ENCODE measurements at regions not wholly inside any gene's neighbourhood (a gene's known extent, or its start where the extent isn't known, plus 50 kb on each side); places are given as distances from the start of the nearest gene placed in this dataset.
"Not testable (repeated sequence)": the region's sequence is repeated elsewhere in the genome, so short reads cannot be mapped to it uniquely, and the experiment has no call there.

DNA sequence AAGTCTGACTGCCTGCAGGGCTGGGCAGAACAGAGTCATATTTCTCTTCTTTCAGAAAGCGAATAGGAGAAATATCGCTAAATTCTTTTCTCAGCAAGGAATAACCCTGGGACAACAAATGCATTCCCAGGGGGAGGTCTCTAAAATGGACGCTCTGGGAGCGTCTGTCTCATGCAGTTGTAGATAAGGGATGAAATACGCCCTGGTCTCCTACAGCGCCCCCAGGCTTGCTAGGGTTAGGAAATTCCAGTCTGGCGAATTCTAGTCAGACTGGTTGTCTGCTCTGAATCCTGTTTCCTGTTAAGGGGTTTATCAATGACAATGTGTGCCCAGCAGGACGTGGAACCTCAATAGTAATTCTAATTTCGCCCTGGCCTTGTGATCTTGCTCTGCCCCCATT, 1214.1 kb downstream of the DIAPH3 start:
- TF ChIP-seq EP300 (IDR thresholded peaks at IDR 0.05) (no peak), POLR2AphosphoS5 (IDR thresholded peaks at IDR 0.05) (no peak), POLR2A (IDR thresholded peaks at IDR 0.05) (no peak)
- TF ChIP-seq, protein P1, sequence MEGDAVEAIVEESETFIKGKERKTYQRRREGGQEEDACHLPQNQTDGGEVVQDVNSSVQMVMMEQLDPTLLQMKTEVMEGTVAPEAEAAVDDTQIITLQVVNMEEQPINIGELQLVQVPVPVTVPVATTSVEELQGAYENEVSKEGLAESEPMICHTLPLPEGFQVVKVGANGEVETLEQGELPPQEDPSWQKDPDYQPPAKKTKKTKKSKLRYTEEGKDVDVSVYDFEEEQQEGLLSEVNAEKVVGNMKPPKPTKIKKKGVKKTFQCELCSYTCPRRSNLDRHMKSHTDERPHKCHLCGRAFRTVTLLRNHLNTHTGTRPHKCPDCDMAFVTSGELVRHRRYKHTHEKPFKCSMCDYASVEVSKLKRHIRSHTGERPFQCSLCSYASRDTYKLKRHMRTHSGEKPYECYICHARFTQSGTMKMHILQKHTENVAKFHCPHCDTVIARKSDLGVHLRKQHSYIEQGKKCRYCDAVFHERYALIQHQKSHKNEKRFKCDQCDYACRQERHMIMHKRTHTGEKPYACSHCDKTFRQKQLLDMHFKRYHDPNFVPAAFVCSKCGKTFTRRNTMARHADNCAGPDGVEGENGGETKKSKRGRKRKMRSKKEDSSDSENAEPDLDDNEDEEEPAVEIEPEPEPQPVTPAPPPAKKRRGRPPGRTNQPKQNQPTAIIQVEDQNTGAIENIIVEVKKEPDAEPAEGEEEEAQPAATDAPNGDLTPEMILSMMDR (IDR thresholded peaks at IDR 0.05): no peak
- H3K36me3 ChIP-seq: no peaks in the 10 kb centered on the region
- peaks cover 0 to 8% (median 3%) of the 10 kb centered on the region in 4 donors for H3K9me3 ChIP-seq
- no peak for DNase-seq
- WGBS, 2 donors: 88 to 90% methylated on average over 9 of the region's 9 CpGs
- H3K4me3 ChIP-seq: no peak overlapping the region
- no peaks in the 10 kb centered on the region for H3K4me1 ChIP-seq
- no peaks in the 10 kb centered on the region for H3K27me3 ChIP-seq
- H3K27ac ChIP-seq: no peak overlapping the region
- intact Hi-C loops (cut with DNase I): no loop called here

DNA sequence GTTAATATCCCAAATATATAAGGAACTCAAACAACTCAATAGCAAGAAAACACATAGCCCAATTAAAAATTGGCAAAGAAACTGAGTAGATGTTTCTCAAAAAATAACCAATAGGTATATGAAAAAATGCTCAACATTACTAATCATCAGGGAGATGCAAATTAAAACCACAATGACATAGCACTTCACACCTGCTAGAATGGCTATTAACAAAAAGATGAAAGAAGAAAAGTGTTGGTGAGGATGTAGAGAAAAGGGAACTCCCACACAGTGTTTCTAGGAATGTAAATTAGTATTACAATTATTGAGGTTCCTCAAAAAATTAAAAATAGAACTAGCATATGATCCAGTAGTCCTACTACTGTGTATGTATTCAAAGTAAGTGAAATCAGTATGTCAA, 1212.8 kb downstream of the DIAPH3 start:
- Histone ChIP-seq H3K4me1 (no peaks in the 10 kb centered on the region), H3K27me3 (no peaks in the 10 kb centered on the region), H3K36me3 (no peaks in the 10 kb centered on the region), H3K27ac (no peak overlapping the region), H3K9me3 (peaks cover 0 to 8% (median 3%) of the 10 kb centered on the region in 4 donors), H3K4me3 (no peak overlapping the region)
- DNase-seq: no peak
- TF ChIP-seq POLR2AphosphoS5 (IDR thresholded peaks at IDR 0.05): no peak
- TF ChIP-seq, protein P1 (IDR thresholded peaks at IDR 0.05): no peak
- TF ChIP-seq EP300 (IDR thresholded peaks at IDR 0.05): no peak
- no peak for TF ChIP-seq POLR2A (IDR thresholded peaks at IDR 0.05)
- intact Hi-C loops (cut with DNase I): no loop called here

DNA sequence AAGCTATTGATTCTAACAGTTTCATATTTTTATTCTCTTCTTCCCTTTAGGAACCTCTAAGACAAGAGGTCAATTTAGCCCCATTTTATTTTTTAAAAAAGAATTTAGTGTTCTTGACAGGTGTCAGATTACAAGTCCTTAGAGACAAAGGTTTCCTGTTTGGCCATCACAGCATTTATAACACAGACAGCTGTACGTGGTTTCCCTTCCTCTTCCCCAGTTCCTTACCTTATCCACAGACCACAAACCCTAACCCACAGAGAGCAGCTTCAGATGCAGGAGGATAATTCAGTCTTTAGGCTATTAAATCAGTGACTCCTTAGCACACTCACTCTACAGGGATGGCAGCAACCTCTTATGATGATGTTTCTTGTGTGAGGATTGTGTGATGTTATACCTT, 1210.1 kb downstream of the DIAPH3 start:
- no peaks in the 10 kb centered on the region for H3K27me3 ChIP-seq
- H3K27ac ChIP-seq: no peak overlapping the region
- H3K36me3 ChIP-seq: no peaks in the 10 kb centered on the region
- no peak for TF ChIP-seq POLR2AphosphoS5 (IDR thresholded peaks at IDR 0.05)
- TF ChIP-seq, protein P1 (IDR thresholded peaks at IDR 0.05): no peak
- TF ChIP-seq EP300 (IDR thresholded peaks at IDR 0.05): no peak
- TF ChIP-seq POLR2A (IDR thresholded peaks at IDR 0.05): no peak
- DNase-seq: no peak
- no peaks in the 10 kb centered on the region for H3K4me1 ChIP-seq
- 12 to 36% methylated on average over 1 of the region's 1 CpG for WGBS, 2 donors
- intact Hi-C loops (cut with DNase I): no loop called here
- H3K4me3 ChIP-seq: no peak overlapping the region
- peaks cover 0 to 8% (median 3%) of the 10 kb centered on the region in 4 donors for H3K9me3 ChIP-seq

DNA sequence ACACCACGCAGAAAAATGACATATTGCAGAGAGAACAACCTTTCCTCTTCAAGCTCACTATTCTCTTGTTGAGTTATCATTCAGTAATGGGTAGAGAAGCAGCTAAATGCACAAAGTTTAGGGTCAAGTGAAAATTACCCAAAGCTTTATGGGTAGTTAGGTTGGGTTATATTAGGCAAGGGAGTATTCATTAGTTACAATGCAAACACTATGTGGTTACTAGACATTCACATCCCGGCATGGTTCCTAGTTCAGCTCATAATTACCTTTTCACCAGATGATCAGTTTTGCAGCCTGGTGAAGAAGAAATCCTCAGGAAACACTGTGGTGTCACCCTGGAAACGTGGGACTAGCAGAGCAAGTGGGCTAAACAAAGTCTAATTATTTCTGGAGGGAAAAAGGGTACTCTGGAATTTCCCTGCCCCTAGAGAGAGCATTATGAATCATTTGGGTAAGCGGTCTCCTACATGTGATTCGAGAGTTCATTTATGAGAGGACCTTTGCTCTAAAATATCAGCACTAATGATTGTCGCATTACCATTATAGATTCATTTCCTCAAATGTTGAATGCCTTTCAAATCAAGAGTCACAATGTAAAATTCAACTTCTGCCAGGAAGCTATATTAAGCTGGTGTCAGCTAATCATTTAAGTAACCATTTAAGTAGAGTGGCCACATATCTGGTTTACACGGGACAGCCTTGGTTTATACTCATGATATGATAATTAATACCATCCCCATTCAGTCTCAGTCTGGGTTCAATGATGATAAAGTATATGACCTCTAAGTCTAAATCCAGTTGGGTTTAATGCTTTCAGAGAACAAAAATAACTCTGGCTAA, 1208.0 kb downstream of the DIAPH3 start:
- 76 to 81% methylated on average over 7 of the region's 7 CpGs for WGBS, 2 donors
- DNase-seq: no peak

DNA sequence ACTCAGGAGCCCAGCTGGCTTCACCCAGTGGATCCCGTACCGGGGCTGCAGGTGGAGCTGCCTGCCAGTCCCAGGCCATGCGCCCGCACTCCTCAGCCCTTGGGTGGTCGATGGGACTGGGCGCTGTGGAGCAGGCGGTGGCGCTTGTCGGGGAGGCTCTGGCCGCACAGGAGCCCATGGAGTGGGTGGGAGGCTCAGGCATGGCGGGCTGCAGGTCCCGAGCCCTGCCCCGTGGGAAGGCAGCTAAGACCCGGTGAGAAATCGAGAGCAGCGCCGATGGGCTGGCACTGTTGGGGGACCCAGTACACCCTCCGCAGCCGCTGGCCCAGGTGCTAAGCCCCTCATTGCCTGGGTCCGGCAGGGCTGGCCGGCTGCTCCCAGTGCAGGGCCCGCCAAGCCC, 1205.6 kb downstream of the DIAPH3 start:
- H3K27ac ChIP-seq; H3K36me3 ChIP-seq; DNase-seq; H3K4me3 ChIP-seq; H3K9me3 ChIP-seq; H3K27me3 ChIP-seq; H3K4me1 ChIP-seq; intact Hi-C loops (cut with DNase I): not testable (repeated sequence)
- 97 to 98% methylated on average over 22 of the region's 22 CpGs for WGBS, 2 donors

More for the DNA sequence above, 1208.0 kb downstream of the DIAPH3 start:
- Histone ChIP-seq H3K36me3 (no peaks in the 10 kb centered on the region), H3K4me3 (no peak overlapping the region), H3K27me3 (no peaks in the 10 kb centered on the region), H3K27ac (no peak overlapping the region), H3K4me1 (no peaks in the 10 kb centered on the region), H3K9me3 (no peaks in the 10 kb centered on the region)
- intact Hi-C loops (cut with DNase I): no loop called here
- TF ChIP-seq POLR2AphosphoS5 (IDR thresholded peaks at IDR 0.05): no peak
- no peak for TF ChIP-seq POLR2A (IDR thresholded peaks at IDR 0.05)
- TF ChIP-seq, protein P1 (IDR thresholded peaks at IDR 0.05): no peak
- no peak for TF ChIP-seq EP300 (IDR thresholded peaks at IDR 0.05)

All from sigmoid colon (tissue), 6 donors.